SW480 (cell line): ENCODE measurements at regions not wholly inside any gene's neighbourhood (a gene's known extent, or its start where the extent isn't known, plus 50 kb on each side); places are given as distances from the start of the nearest gene placed in this dataset.

Experiments
- DNase-seq: peaks from one replicate; pipeline ENCODE4 v3.0.0-alpha.2; 2016; ENCODE audit warnings: low spot score

DNA sequence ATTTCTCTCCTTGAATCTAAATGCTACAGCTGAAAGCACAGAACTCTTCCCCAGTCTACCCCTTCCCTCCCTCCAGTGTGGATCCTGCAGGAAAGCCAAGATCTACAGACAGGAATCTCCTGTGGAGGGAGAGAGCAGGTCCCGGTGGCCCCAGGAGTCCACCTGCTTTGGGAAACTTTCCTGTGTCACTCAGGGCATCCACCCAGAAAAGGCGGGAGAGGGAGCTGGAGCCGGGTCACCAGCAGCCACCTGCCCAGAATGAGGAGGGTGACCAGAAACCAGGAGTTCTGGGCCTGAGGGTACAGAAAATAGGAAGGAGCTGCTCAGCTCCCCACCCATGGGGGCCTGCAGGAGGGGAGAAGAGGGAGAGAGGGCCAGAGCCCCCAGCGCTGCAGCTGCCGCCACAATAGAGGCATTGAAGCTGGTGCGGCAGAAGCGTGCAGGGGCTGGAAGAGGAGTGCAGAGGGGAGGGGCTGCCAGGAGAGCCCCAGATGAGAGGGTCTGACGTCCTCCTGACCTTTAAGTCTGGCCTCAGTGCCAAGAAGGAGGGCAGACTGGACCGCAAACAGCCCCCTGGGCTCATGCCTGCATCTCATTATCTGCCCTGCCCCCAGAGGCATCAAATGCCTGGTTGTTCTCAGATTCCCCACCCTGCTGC, 56.3 kb upstream of the TMEM72 start:
- DNase-seq = no peak

DNA sequence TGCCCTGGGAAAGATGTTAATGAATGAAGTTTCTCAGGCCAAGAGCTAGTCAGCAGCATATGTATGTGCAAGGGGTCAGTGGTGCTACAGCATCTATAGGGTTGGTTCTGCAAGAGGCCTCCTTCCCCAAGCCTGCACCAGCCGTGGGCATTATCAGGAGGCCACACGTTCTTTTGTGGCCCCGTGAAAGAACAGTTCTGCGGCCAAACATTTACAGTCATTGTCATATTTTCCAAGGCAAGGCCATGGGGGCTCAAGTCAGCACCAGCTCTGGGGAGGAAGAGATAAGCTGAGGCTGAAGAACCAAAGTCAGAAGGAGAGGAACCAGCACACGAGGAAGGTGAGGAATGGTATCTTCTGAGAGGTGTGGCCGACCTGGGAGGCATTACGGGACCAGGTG, 54.4 kb upstream of the TMEM72 start:
- no peak for DNase-seq

DNA sequence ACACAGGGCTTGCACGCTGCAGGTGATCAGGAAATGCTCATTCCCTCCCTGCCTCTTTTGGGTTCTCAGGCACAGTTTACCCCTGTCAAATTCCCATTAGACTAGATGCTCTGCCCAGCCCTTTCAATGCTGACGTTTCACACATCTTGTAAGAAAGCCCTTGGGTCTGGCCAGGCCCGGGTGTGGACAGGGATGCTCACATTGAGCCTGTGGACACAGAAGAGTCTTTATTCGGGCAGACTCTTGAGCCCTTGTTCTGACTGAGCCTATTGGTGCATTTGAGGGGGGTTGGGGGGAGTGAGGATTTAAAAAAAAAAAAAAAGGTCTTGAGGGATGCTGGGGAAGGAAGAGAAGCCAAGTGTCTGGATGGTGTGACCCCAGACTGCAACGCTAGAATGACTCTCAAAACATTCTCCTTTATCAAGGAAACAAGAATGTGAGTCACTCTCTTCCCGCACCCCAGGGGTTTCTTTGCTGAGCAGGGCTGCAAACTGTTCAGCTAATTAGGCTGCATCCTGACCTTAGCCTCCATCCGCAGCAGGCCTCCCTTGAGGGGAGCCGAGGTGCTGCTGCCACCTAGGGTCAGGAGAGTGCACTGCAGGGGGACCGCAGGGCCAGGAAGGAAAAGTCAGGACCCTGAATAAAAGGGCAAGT, 53.6 kb upstream of the TMEM72 start:
- DNase-seq = peak; percentile 25

DNA sequence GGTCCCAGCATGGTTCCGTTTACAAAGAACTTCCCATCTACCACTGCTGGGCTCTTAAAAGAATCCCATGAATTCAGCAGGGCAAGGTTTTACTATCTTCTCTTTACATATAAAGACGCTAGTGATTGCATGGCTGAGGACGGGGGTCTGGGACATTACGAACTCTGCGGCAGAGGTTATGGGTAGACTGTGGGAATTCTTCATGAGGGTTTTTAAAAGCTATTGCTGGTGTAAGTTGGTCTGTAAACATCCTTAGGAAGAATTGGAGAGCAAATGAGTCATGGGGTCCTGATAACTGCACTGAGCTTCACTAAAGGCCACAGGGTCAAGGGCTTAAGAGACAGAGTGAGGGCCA, 53.1 kb upstream of the TMEM72 start:
- no peak for DNase-seq

DNA sequence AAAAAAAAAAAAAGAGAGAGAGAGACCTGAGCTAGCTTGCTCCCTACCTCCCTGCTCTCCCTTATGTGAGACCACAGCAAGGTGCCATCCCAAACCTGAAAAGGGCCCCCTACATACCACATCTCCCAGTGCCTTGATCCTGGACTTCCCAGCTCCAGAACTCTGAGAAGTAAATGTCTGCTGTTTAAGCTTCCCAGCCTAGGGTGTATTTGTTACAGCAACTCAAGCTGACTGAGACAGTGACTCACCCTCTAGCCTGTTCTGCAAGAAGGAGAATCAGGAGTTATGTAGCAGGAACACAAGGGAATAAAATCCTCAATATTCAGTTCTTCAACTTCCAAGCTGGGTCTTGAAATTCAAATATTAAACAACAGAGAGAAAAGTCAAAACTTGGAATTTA, 52.1 kb upstream of the TMEM72 start:
- DNase-seq = no peak

DNA sequence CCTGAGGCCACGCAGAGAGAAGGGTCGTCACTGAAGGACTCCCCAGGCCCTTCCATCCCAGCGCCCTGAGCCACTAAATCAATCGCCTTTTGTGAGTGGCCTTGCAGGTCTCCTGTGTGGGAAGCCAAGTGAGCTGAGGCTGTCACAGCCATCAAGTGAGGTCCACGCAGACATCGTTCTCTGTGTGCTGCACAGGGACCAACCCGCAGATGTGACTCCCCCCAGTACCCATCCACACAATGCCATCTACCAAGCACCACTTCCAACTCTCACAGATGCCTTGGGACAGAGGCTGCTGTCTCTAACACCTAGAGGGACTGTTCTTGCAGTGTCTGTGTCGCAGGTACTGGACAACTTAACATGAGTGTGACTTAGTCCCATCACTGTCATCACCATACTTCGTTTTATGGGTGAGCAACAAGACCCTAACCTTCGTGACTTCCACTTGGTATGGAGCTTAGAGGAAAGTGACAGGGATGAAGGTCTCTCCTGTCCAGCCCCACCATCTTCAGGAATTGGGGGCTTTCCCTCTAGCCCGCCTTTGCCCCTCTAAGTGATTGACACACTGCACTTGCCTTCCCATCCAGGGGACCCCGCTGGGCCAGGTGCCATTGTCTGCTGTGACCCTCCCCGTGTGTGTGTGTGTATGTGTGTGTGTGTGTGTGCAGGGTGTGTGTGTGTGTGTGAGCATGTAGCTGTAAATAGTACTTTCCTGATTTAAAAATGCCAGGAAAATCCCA, 51.4 kb upstream of the TMEM72 start:
- no peak for DNase-seq

DNA sequence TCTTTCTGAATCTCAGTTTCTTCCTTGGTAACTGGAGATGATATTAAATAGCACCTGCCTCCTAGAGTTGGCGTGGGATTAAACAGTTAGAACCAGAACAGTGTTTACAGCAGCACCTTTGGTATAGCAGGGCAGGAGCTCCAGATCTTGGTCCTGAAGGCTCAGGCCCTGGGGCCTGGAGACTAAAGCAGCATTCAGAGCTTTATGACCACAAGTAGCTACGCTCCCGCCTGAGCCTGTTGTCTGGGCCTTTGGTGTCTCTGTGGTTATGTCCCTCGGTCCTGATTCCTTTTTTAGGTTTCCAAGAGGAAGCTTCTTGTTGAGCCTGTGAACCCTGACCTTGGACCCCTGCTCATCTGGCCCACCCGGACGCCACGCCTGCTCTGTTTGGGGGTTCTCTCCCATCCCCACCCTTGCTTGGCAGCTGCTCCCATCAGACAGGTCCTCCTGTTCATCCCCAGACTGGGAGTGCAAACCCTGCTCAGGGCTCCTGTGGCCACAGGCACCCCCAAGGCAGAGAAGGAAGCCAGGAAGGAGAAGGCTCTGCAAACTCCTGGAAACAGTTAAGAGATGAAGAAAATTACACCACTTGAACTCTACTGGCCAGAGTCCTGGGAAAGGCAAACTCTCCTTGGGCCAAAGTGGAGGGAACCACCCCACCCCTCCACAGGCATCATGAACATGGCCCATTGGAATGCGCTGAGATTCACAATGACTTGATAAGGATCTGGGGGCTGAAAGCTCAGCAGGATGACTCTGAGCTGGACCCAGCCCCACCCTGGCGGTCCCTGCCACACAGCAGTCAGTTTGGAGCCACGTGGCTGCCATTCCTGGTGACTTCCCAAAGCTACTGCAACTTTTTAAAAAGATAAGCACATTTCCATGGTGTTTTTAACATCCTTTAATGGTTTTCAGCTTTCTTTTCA, 50.1 kb upstream of the TMEM72 start:
- DNase-seq = no peak
